ENCODE measurements at regions not wholly inside any gene's neighbourhood (a gene's known extent, or its start where the extent isn't known, plus 50 kb on each side); places are given as distances from the start of the nearest gene placed in this dataset.

DNA sequence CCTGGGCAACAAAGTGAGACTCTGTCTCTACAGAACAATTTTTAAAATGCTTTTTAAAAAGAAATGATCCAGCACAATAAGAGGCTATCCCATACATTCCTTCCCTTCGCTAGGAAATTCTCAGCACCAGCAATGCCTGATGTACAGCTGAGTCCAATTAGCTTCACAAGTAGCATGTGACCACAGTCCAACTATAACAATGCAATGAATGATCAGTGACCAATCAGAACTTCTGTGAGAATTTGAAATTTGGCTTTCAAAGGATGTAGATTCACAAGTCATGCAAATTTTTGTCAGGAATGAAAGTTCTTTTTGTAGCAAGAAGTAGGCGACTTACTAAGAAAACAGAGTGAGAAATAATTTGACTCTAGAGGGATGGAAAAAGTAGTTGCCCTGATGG lies 278.5 kb upstream of the UGT8 start:
- TF ChIP-seq POLR2A (IDR thresholded peaks at IDR 0.05; ENCODE audit: low read depth, low read length), result no peak
- no peak for TF ChIP-seq SPI1 (IDR thresholded peaks at IDR 0.05; ENCODE audit: low read depth, low read length)

Data from GM12891 (cell line).